Epithelial cell of esophagus (primary cell): ENCODE measurements at regions not wholly inside any gene's neighbourhood (a gene's known extent, or its start where the extent isn't known, plus 50 kb on each side); places are given as distances from the start of the nearest gene placed in this dataset.

ENCODE experiments used
- DNase-seq: peaks from one replicate; pipeline ENCODE4 v3.0.0; 2010; ENCODE audit warnings: low read depth
- H3K4me3 ChIP-seq: 2 replicates; pipeline ENCODE4 v1.5.1; 2011; ENCODE audit warnings: mild to moderate bottlenecking, low read length, control low read depth
- CTCF ChIP-seq: IDR thresholded peaks from 2 replicates; pipeline ENCODE4 v1.5.1; 2011; ENCODE audit warnings: low read depth, mild to moderate bottlenecking, low read length, control low read depth, inconsistent platforms; ENCODE audit not compliant: insufficient read depth; ENCODE audit errors: missing control alignments

GRCh38 chr2:207265869-207266268 is 100.1 kb upstream of the KLF7 start:
- no peak for DNase-seq
- TF ChIP-seq CTCF: no peak
- no peak overlapping the region for H3K4me3 ChIP-seq

DNA sequence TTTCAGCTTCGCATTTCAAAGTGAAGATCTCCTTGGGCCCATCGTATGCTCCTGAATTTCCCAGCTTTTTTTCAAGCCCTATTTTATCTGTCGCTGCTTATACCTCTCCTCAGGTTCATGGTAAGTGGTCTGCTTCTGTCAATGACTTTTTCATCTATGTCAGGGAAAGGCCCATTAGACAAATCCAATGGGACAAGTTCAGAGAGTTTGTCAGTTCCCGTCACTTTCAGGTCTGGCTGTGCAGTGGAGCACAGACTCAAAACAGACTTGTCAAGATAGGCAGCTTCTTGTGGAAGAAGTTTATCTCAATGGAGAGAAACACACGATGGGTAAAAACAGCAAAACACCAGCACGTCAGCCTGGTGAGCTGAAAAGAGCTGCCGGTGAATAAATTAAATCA is 100.9 kb upstream of the KLF7 start:
- DNase-seq: no peak
- TF ChIP-seq CTCF: no peak

GRCh38 chr2:207269038-207269437 is 103.3 kb upstream of the KLF7 start:
- no peak overlapping the region for H3K4me3 ChIP-seq
- no peak for DNase-seq
- no peak for TF ChIP-seq CTCF

More for the DNA sequence above, 100.9 kb upstream of the KLF7 start:
- H3K4me3 ChIP-seq: no peak overlapping the region

DNA sequence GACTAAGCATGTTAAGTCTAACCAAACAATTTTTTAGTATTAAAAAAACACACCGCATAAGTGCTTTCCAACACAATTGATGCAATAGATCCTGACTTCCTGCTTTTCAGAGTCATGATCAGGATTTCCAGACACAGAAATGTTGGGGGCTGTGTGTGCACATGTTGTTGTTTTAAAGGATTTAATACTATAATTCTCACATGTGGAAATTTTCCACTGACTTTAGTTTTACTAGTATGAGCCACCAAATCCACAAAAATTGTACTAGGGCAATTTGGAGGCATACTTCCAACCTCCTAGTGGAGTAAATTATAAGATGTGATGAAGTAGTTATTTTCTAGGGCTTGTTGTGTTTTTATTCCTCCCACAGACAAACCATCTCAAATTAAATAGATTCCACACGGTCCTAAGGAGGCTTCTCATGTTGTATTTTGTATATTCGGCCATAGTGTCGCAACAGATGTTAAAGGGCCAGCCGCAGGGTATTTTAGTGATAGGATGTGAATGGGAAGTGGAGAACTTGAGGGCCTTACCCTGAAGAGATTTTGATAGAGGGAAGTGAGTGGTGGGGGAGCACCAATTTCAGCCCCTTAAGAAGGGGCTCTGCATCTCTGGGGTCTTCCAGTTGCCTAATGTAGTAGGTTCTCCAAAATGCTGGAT is 108.9 kb upstream of the KLF7 start:
- H3K4me3 ChIP-seq: no peak overlapping the region
- no peak for DNase-seq
- TF ChIP-seq CTCF: no peak

GRCh38 chr2:207275779-207276178 is 110.0 kb upstream of the KLF7 start:
- no peak for TF ChIP-seq CTCF
- no peak for DNase-seq
- H3K4me3 ChIP-seq: no peak overlapping the region

DNA sequence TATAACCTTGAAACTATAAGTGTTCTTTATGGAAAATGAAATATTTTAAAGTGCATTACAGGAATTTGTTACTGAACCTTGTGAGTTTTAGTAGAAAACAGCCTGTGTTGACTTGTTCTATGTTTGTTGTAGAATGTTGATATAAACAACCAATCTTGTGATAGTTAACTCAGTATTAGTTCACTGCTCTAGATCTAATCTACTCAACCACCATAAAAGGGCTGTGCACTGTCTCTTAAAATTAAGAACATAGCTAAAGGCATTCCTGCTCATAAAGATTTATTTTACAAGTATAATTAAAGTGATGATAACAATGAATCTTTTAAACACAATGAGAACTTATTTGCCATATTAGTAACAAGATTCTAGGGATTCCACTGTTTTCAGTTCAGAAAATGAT is 110.5 kb upstream of the KLF7 start:
- TF ChIP-seq CTCF: no peak
- H3K4me3 ChIP-seq: no peak overlapping the region
- DNase-seq: no peak

DNA sequence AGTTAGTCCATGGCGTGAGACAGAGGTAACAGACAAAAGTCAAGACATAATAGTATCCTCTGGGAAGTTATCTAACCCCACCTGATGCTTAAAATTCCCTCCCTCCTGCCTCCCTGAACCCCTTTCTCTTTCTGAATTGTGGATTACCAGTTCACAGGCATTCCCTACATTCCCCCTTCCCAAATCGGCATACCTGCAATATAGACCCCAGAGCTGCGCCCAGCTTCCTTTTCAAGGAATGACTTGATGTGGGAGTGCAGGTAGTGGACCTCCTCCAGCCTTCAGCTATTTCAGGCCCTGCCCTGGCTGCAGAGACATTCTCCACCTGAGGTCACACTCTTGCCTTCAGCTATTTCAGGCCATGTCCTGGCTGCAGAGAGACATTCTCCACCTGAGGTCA is 111.1 kb upstream of the KLF7 start:
- DNase-seq: no peak
- TF ChIP-seq CTCF: no peak
- no peak overlapping the region for H3K4me3 ChIP-seq
